ENCODE measurements at regions not wholly inside any gene's neighbourhood (a gene's known extent, or its start where the extent isn't known, plus 50 kb on each side); places are given as distances from the start of the nearest gene placed in this dataset.

- FAIRE-seq = no peak
Observed at GRCh38 chr17:13995856-13996271, 73.4 kb upstream of the COX10 start.

DNA sequence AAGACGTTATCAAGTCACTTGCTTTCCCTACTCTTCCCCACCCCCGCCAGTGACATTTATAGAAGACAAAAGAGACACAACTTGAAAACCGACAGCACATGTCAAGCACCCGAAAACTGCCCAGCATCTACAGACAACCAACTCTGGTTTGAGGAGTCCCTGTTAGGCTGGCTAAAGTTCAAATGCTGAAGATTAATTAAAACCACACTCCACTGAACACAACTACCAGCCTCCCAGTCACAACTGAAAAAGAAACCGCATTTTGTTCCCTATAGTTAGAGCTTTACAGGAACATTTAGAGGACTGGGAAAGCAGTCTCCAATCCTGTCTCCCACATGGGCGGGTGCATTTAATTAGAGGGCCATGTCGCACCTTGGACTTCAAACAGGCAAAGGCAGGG lies 73.0 kb upstream of the COX10 start:
- no peak for FAIRE-seq

DNA sequence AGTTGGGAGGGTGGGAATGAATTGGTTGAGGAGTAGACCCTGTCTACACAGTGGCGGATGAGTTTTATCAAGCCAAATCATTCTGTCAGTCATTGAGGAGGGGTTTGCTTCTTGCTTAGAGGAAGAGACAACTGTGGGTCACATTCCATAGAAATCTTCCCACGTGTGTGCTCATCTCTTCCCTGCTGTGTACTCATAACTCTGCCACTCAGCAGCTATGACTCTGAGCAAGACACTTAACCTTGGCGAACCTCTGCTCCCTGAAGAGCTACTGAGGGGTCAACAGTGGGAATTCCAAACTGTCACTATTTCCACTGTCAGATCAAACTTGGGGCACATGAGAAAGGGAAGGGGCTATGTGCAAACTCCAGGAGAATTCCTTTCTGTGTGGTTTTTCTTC lies 72.6 kb upstream of the COX10 start:
- no peak for FAIRE-seq

DNA sequence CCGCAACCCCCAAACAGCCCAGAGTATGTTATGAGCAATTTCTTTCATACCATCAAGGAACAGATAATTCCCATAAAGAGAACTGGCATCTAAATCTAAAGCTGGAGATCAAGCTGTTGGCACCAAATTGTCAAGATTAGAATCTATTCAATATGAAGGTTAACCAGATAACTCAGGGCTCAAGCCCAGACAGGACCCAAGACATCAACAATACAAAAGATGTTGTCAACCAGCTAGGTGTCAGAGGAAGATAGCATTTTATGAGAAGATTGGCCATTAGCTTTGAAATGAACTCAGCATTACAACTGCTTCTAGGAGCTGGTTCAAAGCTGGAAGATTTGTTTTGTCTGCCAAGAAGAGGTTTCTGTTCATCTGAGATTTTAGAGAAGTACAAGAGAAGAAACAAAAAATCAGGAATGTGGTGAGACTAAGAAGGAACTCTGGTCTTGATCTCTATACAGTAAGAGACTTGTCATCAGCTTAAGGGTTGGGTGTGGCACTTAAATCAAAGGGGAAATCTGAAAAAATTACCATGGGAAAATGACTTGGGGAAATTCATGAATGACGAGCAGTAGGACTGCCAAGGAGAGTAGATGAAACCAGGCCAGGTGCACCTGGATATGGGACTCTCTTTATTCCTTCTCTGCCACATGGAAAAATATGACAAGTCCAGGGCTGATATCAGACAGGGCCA lies 64.2 kb upstream of the COX10 start:
- FAIRE-seq = no peak

GRCh38 chr17:14006249-14006942 lies 62.9 kb upstream of the COX10 start:
- FAIRE-seq = no peak

- FAIRE-seq = no peak
Observed at GRCh38 chr17:14007951-14008350, 61.4 kb upstream of the COX10 start.

- no peak for FAIRE-seq
Observed at GRCh38 chr17:14011036-14011692, 58.1 kb upstream of the COX10 start.

GRCh38 chr17:14011740-14012405 lies 57.4 kb upstream of the COX10 start:
- no peak for FAIRE-seq

DNA sequence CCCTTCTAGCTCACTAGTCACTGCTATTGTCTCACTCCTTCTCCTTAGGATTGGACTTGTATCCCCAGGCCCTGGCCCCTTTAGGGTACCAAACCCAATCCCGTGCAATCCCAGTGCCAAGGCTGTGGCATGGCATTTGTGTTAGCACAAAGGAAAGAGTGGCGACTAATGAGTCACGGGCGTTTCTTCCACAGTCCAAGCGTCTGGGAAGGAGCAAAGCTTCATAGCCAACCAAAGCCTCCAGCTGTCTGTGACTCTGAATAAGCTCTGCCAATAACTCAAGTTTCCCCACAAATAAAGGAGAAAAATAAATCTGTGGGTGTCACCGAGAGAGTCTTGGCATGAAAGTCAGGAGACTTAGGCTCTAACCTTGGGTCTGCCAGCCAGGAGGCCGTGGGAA lies 54.6 kb upstream of the COX10 start:
- no peak for FAIRE-seq

- FAIRE-seq = no peak
Observed at GRCh38 chr17:14015271-14015670, 54.0 kb upstream of the COX10 start.

DNA sequence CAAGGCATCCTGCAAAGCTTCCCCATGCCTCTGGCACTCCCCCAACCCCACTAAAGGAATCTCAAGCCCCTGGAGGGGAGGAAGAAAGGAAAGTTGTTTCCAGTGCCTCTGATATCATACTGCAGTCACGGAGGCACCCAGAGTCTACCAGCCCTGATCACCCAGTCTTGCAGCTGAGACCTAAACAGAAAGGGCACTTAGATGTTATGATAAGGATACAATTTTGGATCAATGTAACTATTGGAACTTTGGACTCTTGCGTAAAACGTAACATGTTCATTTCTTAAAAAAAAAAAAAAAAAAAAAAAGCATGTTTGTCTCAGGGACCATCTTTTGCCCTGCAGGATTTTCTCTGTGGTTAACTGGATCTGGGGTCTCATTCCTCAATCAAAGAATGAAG lies 52.4 kb upstream of the COX10 start:
- FAIRE-seq = no peak

DNA sequence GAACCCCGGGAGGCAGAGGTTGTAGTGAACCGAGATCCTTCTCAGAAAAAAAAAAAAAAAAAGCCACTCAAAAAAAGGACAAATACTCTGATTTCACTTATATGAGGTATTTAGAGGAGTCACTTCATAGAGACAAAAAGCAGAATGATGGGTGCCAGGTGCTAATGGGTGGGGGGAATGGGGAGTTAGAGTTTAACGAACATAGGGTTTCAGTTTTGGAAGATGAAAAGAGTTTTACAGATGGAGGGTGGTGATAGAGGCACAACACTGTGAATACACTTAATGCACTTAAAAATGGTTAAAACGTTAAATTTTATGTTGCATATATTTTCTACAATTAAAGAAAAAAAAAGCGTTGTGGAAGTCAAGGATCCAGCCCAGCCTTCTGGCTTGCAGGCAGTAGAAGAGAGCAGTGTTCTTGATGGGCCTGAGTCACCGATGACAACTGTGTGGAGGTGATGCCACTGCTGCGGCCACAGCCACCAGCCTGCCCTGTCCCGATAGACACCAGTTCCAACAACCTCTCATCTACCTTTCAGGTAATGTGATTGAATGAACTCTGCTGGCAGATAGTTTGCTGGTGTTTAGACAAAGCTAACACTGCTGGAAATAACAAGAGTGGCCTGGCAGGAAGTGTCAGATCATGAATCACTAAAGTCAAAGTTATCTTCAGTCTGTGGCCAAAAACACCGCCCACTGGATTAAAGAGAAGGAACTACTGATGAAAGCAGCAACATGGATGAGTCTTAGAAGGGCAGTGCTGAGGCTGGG lies 49.9 kb upstream of the COX10 start:
- no peak for FAIRE-seq
